ENCODE measurements at regions not wholly inside any gene's neighbourhood (a gene's known extent, or its start where the extent isn't known, plus 50 kb on each side); places are given as distances from the start of the nearest gene placed in this dataset.

DNA sequence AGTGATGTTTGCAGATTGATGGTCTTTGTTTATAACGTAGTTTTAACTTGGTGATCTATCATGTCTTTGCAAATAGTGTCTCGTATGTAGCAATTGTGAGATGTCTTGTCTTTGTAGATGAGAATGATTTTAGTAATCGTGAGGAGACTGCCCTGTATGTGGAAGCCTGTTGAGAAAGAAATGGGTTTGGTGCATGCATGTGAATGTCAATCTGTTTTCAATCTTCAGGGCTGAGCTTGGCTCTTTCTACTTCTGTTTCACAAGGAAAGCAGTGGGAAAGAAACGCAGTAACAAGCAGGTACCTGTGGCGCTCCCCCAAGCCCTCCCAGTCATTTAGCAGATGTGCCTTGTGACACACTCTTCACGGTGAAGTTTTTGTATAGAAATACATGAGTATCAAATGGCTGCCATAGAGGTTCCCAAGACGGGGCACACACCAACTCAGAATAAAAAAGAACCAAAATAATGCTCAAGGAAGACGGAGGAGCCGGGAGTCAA lies 342.8 kb upstream of the DDHD1 start:
- FAIRE-seq (no peak), DNase-seq (ENCODE audit: low spot score in 2 of 2) (no peak)

DNA sequence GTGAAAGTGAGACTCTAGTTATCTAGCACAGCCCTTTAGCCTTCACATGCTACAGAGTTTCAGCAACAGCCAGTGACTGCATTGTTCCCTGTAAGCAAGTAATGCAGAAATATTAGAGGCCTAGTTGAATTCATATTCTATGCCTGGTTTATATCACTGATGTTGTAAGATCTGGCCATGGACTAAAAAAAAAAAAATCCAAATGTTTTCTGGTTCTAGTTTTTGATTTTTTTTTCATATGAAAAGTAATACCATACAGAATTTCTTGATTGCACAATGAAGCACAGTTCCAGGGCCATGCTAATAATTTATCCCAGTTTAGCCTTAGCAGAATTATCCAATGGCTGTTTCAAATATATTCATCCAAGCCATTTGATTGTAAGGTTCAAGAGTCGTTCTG lies 341.5 kb upstream of the DDHD1 start:
- DNase-seq (ENCODE audit: low spot score in 2 of 2), result no peak
- FAIRE-seq, result no peak

DNA sequence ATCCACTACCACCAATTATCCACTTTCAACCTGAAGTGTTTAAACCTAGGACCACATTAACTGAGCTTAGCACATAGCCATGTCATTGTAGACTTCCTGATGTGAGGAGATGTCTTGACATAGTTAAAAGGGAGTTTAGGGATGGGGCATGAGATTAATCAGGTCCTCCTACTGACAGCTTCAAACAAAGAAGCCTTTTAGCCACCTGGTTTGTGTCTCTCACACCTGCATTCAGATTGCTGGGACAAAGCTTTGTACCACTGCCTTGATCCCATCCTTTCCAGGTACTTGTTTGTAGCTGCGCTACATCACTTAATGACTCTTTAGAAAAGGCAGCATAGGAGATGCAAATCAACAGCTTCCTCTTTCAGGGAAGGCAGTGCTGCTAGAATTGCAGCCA lies 340.7 kb upstream of the DDHD1 start:
- no peak for FAIRE-seq
- DNase-seq (ENCODE audit: low spot score in 2 of 2), result no peak

DNA sequence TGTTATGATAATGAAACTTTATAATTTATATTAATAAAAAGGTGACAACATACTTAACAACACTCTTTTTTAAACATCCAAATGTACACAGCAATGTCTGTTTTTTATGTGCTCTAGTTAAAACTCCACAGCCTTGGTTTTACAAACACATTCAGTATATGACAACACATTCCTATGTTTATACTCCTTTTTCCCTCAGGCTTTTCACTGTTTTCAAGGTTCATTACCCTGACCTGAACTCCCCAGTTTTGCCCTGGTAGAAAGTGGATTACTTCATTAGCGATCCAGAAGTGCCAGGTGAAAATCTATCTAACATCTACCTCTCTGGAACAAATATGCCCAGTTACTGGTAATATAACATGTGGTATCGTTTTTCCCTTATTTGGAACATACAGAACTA lies 340.2 kb upstream of the DDHD1 start:
- DNase-seq (ENCODE audit: low spot score in 2 of 2) (no peak), FAIRE-seq (no peak)

DNA sequence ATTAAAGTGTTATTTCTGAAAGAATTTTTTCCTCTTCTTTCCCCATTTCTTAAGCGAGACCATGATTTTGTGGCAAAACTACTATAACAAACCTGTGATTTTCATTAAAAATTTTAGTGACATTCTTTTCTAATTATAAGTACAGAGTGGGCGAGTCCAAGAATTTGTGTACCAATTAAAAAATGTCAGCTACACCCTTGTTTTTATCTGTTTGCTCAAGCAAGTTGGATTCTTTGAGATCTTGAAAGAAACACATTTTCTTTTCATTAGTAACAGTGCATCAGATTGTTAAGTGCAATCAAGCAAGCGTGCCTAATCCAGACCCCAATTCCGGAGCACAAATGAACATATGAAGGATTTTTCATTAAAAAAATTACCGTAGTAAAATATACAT lies 338.8 kb upstream of the DDHD1 start:
- no peak for FAIRE-seq
- DNase-seq (ENCODE audit: low spot score in 2 of 2), result no peak

DNA sequence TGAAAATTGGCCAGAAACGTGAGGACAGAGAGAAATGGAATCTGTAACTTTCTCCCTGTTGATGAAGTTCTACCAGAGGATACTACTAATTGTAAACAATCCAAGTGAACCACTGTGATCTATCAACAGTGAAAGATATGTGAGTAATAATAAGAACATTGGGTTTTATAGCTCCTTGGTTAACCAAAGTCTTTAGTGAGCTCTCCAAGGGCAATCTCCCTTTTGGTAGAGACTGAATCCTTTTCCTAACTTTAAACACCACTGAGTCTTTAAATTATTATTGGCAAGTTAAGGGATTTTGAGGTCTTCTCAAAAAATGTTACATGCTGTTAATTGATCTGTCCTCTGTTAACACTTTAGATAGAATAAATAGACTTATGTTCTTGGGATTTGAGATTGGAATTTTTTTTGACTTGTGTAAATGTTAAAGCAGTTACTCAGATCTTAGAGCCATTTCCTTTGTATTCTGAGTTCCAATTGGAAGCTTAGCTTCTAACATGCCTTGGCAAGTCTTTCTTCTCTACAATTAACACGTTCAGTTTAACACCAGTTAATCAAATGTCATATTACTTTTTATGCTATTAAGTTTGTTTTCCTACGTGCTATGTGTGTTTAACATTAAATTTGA lies 338.2 kb upstream of the DDHD1 start:
- no peak for DNase-seq (ENCODE audit: low spot score in 2 of 2)
- no peak for FAIRE-seq

DNA sequence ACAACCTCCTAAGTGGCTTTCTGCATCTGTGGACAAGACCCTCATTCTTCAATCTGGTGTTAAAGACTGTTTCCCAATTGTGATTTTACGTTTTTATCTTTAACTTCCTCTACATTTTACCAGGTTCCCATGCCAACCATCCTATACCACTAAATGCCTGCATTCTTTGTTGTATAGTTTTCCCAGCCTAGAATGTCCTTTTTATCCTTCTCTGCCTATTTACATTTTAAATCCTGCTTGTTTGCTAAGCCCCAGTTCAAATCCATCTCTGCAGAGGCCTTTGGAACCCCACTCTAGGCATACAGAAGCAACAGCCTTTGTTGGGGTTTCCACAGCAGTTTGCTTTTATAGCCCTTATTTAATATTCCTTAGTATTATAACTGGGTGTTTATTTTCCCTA lies 325.1 kb upstream of the DDHD1 start:
- FAIRE-seq (no peak), DNase-seq (ENCODE audit: low spot score in 2 of 2) (no peak)

DNA sequence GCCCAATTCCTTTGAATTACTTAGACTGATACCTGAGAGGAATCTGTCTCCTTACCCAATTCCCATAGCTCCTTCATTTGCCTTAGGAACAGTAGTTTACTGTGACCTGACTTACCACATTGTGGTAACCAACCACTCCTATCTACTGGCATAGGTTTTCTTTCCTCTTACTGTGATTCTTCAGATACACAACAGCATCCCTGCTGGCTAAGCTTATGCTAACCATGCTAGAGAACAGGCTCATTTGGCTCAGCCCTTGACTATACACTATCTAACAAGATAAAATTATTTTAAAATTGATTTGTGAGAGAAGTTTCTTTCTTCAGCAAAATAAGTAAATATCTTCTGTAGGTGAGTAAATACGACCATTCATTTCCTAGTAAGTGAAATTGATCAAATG lies 320.4 kb upstream of the DDHD1 start:
- FAIRE-seq, result no peak
- DNase-seq (ENCODE audit: low spot score in 2 of 2), result no peak

DNA sequence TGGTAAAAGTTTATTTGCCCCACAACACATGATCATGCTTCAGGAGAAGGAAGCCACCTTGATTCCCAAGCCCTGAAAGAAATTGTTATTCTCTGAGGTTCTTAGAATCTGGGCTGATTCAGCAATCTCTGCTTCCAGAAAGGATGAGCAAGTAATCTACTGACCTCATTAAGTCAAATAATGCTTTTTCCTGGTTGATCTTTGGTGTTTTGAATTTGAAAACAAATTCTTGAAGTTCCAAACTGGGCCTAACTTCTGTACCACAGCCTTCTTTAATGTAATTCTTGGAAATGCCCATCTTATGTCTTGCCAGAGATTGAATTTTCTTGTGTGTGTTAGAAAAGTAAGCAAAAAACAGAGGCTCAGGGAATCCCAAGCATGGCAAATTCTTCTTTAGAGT lies 319.2 kb upstream of the DDHD1 start:
- DNase-seq (ENCODE audit: low spot score in 2 of 2) (no peak), FAIRE-seq (no peak)

DNA sequence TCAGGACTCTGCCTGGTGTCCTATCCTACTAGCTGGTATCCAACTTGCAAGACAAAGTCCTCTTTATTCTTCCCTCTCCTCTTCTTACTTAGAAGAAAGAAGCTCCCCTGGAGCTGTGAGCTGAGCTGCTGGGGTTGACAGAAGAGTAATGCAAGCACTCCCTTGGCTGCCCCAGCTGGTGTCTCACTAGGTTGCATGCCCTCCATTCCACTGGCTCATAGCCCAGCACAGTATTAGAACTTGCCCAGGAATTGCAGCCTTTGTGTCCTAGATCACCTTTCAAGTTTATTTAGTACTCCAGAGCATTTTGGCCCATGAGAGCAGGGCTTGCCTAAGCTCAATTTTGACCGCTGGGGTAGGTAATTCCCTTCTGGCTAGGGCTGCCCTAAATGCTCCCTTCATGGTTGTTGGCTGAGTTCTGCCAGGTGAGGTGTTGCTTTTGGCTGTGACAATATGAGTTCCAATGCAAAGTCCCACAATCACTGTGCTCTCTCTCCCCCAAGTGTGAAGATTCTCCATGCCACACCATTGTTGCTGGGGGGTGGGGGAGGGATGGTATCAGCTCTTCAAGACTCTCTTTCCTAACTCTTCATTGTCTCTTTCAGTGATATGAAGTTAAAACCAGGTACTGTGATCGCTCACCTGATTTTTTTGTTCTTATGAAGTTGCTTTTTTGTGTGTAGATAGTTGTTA lies 317.4 kb upstream of the DDHD1 start:
- no peak for FAIRE-seq
- DNase-seq (ENCODE audit: low spot score in 2 of 2), result no peak

DNA sequence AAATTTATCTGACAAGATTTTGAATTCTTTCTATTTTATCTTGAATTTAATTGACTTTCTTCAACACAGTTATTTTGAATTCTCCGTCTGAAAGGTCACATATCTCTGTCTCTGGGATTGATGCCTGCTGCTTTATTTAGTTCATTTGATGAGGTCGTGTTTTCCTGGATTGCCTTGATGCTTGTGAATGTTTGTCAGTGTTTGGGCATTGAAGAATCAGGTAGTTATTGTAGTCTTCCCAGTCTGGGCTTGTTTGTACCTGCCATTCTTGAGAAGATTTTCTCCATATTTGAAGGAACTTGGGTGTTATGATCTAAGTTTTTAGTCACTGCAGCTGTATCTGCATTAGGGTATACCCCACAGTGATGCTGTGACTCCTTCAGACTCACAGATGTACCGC lies 315.8 kb upstream of the DDHD1 start:
- FAIRE-seq (no peak), DNase-seq (ENCODE audit: low spot score in 2 of 2) (no peak)

DNA sequence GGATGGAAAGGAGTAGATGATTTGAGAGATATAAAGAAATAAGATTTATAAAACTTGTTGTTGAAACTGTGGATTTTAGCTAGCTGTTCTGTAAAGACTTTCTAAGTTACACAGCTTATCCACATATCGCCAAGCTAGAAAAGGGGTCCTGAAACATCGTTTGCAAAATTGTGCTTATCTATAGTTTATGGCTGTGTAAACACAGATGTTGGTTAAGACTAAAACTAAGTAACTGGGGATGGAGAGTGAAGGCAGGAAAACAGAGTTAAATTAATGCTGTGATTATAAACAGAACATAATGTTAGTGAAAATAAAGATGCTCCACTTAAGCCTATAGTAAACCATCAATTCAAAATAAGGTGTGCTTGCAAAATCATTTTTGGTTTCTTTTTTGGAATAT lies 311.3 kb upstream of the DDHD1 start:
- FAIRE-seq, result no peak
- no peak for DNase-seq (ENCODE audit: low spot score in 2 of 2)

DNA sequence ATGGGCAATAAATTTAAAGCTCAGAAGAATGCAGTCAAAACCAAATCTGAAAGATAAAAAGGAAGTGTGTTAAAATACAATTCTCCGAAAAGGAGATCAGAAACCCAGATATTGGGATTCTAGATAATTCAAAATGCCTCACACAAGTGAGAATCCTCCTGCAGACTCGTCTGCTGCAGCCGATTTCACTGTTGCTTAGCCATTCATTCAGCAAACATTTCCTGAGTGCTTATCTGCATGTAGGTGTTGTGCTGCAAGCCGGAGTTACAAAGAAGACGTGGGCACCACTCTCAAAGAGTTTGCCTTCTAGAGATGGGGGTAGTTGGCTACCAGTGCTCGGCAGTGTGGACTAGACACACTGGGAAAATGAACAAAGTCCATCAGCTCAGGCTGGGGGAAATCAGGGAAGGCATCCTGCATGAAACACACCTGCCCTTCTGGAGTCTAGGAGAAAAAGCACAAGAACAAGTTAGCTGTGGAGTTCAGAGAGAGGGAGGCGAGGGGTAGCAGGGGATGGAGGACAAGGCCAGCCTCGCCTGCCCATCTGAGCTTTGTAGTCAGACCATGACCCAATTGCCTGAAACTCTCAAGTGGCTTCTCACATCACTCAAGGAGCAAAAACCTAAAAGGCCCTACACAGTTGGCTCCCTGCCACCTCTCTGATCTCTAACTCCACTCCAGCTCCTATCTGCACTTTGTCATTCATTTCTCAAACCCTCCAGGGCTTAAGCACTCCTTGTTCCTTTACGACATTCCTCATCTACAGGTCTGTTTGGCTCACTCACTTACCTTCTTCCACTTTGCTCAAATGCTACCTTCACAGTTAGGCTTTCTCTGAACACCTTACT lies 310.0 kb upstream of the DDHD1 start:
- DNase-seq (ENCODE audit: low spot score in 2 of 2), result no peak

DNA sequence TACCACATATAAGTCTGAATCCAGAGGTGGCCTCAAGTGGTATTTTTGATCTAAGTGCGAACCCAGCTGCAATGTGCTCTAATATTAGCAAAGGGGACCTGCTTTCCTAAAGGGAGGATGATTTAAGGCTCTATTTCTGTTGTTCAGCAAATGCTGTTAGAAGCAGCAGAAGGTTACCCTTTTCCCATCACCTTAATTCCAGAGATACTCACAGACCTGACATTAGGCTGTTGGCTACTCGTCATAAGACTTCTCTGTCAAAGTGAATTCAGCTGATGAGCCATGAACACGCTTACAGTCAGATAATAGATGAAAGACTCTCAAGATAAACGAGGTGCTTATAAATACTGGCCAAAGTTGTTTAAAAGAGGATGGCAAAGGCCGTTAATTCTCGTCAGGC lies 308.7 kb upstream of the DDHD1 start:
- DNase-seq (ENCODE audit: low spot score in 2 of 2) (no peak), FAIRE-seq (no peak)

More for the DNA sequence above, 310.0 kb upstream of the DDHD1 start:
- FAIRE-seq, result no peak

DNA sequence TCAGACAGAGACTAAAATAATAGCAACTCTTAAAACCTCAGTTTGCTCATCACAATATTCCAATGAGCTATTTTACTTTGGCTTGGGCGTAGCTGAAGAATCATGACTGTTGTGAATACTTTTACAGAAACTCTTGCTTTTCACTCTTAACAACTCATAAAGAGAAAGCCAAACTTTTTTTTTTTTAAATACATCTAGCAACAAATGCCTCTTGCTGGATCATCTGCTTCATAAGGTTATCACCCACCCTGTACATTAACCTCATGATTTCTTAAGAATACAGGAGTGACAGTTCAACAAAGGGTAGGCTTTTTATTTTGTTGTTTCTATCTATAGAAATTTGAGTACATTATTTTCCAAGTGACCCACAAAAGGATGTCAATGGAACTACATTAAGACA lies 307.4 kb upstream of the DDHD1 start:
- no peak for FAIRE-seq
- no peak for DNase-seq (ENCODE audit: low spot score in 2 of 2)

DNA sequence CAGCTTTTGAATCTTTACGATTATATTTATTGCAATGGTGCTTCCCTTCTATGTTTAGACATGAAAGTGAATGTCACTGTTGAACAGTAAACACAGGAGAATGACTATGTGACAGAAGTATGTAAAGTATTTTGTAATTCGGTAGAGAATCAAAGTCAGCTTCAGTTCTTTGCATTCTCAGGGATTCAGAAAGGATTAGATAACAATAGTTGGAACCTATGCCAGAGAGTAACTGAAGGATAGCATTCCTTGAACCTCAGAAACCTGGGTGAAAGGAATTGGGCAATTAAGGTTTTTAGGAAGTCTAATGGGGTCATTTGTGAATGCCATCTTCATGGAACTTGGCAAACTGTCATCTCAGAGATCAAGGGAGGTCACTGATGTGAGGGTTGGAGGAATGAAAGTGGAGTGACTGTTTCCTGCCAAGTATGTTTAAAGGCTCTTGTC lies 305.3 kb upstream of the DDHD1 start:
- DNase-seq (ENCODE audit: low spot score in 2 of 2), result no peak
- no peak for FAIRE-seq

DNA sequence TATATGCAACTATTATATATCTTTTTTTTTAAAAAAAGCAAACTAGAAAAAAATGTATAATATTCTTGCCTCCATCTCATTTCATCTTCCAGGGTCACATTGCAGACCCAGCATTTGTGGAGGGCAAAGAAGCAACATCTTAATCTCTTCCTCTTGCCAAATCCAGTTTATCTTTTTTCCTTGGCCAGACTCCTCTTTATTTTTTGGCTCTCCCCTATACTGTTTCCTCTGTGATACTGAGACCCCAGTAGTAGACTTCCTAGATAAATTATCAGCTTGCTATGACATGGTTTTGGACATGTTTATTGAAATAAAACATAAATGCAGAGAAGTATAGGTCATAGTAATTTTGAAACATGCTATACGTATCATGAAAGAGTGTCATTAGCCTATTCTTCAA lies 303.8 kb upstream of the DDHD1 start:
- no peak for FAIRE-seq

DNA sequence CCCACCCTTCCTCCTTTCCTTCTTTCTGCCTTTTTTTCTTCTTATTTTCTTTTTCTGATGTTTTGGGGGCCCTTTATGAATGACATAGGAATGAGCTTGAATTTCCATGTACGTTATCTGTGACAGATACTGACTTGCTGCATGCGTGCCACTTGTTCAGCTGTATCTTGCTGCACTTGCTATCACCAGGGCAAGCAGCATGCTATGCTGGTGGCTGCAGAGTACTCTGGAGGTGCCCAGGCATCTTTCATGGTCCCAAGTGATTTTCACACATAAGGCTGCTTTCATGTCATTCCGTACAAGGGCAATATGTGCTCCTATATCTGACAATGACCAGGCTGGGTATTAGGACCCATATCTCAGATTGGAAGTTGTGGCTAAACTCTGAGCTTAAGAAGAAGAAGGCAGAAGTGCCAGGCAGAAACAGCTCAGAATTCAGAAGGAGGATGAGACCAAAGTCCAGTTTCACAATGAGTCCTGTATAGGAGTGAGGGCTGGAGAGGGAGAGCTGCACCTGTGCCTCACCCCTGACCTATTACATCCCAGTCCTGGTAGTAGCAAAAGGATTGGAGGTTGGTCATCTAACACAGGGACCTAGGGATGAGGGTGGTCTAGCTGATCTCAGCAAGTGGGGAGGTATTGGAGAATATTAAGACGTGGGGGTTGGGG lies 299.0 kb upstream of the DDHD1 start:
- FAIRE-seq (no peak), DNase-seq (ENCODE audit: low spot score in 2 of 2) (no peak)

More for the DNA sequence above, 303.8 kb upstream of the DDHD1 start:
- DNase-seq (ENCODE audit: low spot score in 2 of 2), result no peak

DNA sequence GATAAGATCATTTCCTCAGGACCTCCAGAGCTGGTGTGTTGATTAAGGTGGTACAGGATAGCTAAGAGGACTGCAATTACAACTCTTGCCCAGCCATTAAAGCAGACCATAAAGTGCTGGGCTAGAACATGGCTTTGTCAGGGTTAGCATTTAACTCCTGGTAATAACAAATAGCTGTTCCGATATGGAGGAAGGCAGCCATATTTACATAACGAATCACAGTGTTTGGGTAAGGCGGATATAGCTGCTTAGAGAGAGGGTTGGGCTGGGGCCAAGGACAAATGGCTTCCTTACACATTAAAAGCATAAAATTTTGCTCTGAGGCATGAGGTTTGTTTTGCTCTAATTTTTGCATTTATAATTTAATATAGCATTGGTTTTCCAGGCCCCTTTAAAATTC lies 297.7 kb upstream of the DDHD1 start:
- DNase-seq (ENCODE audit: low spot score in 2 of 2), result no peak
- FAIRE-seq, result no peak

DNA sequence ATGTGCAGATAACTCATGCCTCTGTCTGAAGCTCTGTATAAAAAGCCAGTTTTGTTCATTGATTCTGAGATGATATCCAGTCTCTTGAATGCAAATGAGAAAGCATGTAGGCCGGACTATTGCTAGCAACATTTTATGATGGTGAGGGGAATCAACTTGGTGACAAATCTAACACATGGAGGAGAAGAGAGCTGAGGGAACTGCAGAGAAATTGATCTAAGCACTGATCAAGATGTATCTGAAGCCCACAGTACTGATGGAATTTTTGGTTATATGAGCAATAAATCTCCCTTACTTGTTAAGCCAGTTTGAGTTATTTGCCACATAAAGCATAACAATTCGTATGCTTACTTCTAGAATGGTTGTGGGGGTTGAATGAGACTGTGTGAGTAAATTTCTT lies 295.6 kb upstream of the DDHD1 start:
- FAIRE-seq, result no peak
- DNase-seq (ENCODE audit: low spot score in 2 of 2), result no peak

Data from frontal cortex (tissue), 3 donors.